Vagina (tissue), 2 donors: ENCODE measurements at regions not wholly inside any gene's neighbourhood (a gene's known extent, or its start where the extent isn't known, plus 50 kb on each side); places are given as distances from the start of the nearest gene placed in this dataset.

Experiments
- DNase-seq, 2 donors: peaks; one replicate each; pipeline ENCODE4 v3.0.0-alpha.2; 2017; ENCODE audit errors: extremely low spot score in 2 of 2
- H3K27ac ChIP-seq: fragments of 200-600 bp; sonication (generic); one replicate; pipeline ENCODE4 v1.5.1; 2019
- H3K27me3 ChIP-seq: fragments of 200-600 bp; sonication (generic); one replicate; pipeline ENCODE4 v1.5.1; 2019
- H3K36me3 ChIP-seq, 2 donors: fragments of 200-600 bp; sonication (generic); one replicate each; pipeline ENCODE4 v1.5.1; 2017 to 2019
- H3K4me1 ChIP-seq: fragments of 200-600 bp; sonication (generic); one replicate; pipeline ENCODE4 v1.5.1; 2019
- H3K4me3 ChIP-seq, 2 donors: fragments of 200-600 bp; sonication (generic); 1 replicate in 1 of 2; 2 replicates in 1 of 2; pipeline ENCODE4 v1.5.1; 2016 to 2019
- H3K9me3 ChIP-seq: fragments of 200-600 bp; sonication (generic); one replicate; pipeline ENCODE4 v1.5.1; 2019
- CTCF ChIP-seq, 3 experiments: fragments of 450-650 bp in 2 of 3; fragments of 200-600 bp in 1 of 3; sonication (generic) in 1 of 3; IDR thresholded peaks; one replicate each; pipeline ENCODE4 v1.5.1; 2017 to 2019; ENCODE audit warnings: antibody characterized with exemption in 3 of 3, mild to moderate bottlenecking in 2 of 3, moderate library complexity in 2 of 3
- POLR2A ChIP-seq, 2 donors: fragments of 450-650 bp; IDR thresholded peaks; one replicate each; pipeline ENCODE4 v1.6.1; 2017; ENCODE audit warnings: antibody characterized with exemption in 2 of 2, mild to moderate bottlenecking in 2 of 2, moderate library complexity in 2 of 2
- POLR2AphosphoS5 ChIP-seq, 2 donors: sonication (generic); formaldehyde crosslinking; IDR thresholded peaks; one replicate each; pipeline ENCODE4 v1.9.0; 2017; ENCODE audit warnings: antibody characterized with exemption in 2 of 2, mild to moderate bottlenecking in 2 of 2, low read depth in 1 of 2; ENCODE audit not compliant: insufficient read depth in 1 of 2
- intact Hi-C: fragments of 100-400 bp; cut with DNase I; formaldehyde crosslinking; loops from one replicate; pipeline ENCODE4 v1.15.1; 2023

- no peak overlapping the region for H3K4me3 ChIP-seq
- H3K27ac ChIP-seq: no peak overlapping the region
- no peaks in the 10 kb centered on the region for H3K9me3 ChIP-seq
- TF ChIP-seq POLR2AphosphoS5 (IDR thresholded peaks at IDR 0.05; ENCODE audit: insufficient read depth in 1 of 2, low read depth in 1 of 2) (no peak), CTCF (IDR thresholded peaks at IDR 0.05) (no peak), POLR2A (IDR thresholded peaks at IDR 0.05) (no peak)
- H3K27me3 ChIP-seq: no peaks in the 10 kb centered on the region
- intact Hi-C loops: no loop called here
- no peak for DNase-seq
- H3K36me3 ChIP-seq: no peaks in the 10 kb centered on the region
- H3K4me1 ChIP-seq: no peaks in the 10 kb centered on the region
Measured at GRCh38 chr11:97022955-97023354, 633.1 kb downstream of the JRKL start.

GRCh38 chr11:97028836-97029406 is 639.1 kb downstream of the JRKL start:
- H3K4me3 ChIP-seq: no peak overlapping the region
- TF ChIP-seq CTCF (IDR thresholded peaks at IDR 0.05) (no peak), POLR2A (IDR thresholded peaks at IDR 0.05) (no peak), POLR2AphosphoS5 (IDR thresholded peaks at IDR 0.05; ENCODE audit: insufficient read depth in 1 of 2, low read depth in 1 of 2) (no peak)
- H3K36me3 ChIP-seq: no peaks in the 10 kb centered on the region
- intact Hi-C loops: no loop called here
- H3K27me3 ChIP-seq: no peaks in the 10 kb centered on the region
- no peak for DNase-seq
- H3K4me1 ChIP-seq: no peaks in the 10 kb centered on the region
- no peak overlapping the region for H3K27ac ChIP-seq
- H3K9me3 ChIP-seq: no peaks in the 10 kb centered on the region

GRCh38 chr11:97033178-97033577 is 643.4 kb downstream of the JRKL start:
- H3K4me3 ChIP-seq: no peak overlapping the region
- no peaks in the 10 kb centered on the region for H3K4me1 ChIP-seq
- H3K9me3 ChIP-seq: no peaks in the 10 kb centered on the region
- intact Hi-C loops: no loop called here
- no peaks in the 10 kb centered on the region for H3K27me3 ChIP-seq
- no peak for DNase-seq
- no peak for TF ChIP-seq CTCF (IDR thresholded peaks at IDR 0.05)
- TF ChIP-seq POLR2AphosphoS5 (IDR thresholded peaks at IDR 0.05; ENCODE audit: insufficient read depth in 1 of 2, low read depth in 1 of 2): no peak
- TF ChIP-seq POLR2A (IDR thresholded peaks at IDR 0.05): no peak
- H3K36me3 ChIP-seq: no peaks in the 10 kb centered on the region
- no peak overlapping the region for H3K27ac ChIP-seq

- Histone ChIP-seq H3K4me3 (no peak overlapping the region), H3K4me1 (no peaks in the 10 kb centered on the region), H3K27me3 (no peaks in the 10 kb centered on the region), H3K27ac (no peak overlapping the region), H3K9me3 (no peaks in the 10 kb centered on the region), H3K36me3 (no peaks in the 10 kb centered on the region)
- DNase-seq: no peak
- intact Hi-C loops: no loop called here
- TF ChIP-seq POLR2AphosphoS5 (IDR thresholded peaks at IDR 0.05; ENCODE audit: insufficient read depth in 1 of 2, low read depth in 1 of 2): no peak
- no peak for TF ChIP-seq CTCF (IDR thresholded peaks at IDR 0.05)
- no peak for TF ChIP-seq POLR2A (IDR thresholded peaks at IDR 0.05)
Measured at GRCh38 chr11:97048481-97048880, 658.7 kb downstream of the JRKL start.

GRCh38 chr11:97060184-97060583 is 670.4 kb downstream of the JRKL start:
- H3K36me3 ChIP-seq: no peaks in the 10 kb centered on the region
- no peaks in the 10 kb centered on the region for H3K9me3 ChIP-seq
- no peaks in the 10 kb centered on the region for H3K4me1 ChIP-seq
- intact Hi-C loops: no loop called here
- no peak overlapping the region for H3K27ac ChIP-seq
- TF ChIP-seq CTCF (IDR thresholded peaks at IDR 0.05): no peak
- TF ChIP-seq POLR2AphosphoS5 (IDR thresholded peaks at IDR 0.05; ENCODE audit: insufficient read depth in 1 of 2, low read depth in 1 of 2): no peak
- no peak for TF ChIP-seq POLR2A (IDR thresholded peaks at IDR 0.05)
- DNase-seq: no peak
- no peaks in the 10 kb centered on the region for H3K27me3 ChIP-seq
- H3K4me3 ChIP-seq: no peak overlapping the region
